ENCODE measurements at regions not wholly inside any gene's neighbourhood (a gene's known extent, or its start where the extent isn't known, plus 50 kb on each side); places are given as distances from the start of the nearest gene placed in this dataset.

DNA sequence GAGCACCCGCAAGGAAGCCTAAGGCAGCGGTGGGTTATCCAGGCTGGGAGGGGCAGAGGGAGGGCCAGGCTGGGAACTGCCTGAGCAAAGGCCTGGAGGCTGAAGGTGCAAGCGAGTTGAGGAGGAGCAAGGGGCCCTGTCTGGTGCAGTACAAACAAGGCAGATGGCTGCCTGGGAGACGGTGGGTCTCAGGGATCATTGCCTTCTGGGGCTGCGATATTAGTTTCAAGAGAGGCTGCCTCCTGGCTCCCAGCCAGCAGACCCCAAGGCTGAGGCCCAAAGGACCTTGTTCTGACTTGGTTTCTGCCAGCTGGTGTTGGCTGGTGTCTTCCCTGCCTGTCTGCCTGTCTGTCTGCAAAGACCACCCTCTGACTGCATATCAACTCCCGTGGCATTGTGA, 154.0 kb downstream of the IRF8 start:
- TF ChIP-seq, protein P1, sequence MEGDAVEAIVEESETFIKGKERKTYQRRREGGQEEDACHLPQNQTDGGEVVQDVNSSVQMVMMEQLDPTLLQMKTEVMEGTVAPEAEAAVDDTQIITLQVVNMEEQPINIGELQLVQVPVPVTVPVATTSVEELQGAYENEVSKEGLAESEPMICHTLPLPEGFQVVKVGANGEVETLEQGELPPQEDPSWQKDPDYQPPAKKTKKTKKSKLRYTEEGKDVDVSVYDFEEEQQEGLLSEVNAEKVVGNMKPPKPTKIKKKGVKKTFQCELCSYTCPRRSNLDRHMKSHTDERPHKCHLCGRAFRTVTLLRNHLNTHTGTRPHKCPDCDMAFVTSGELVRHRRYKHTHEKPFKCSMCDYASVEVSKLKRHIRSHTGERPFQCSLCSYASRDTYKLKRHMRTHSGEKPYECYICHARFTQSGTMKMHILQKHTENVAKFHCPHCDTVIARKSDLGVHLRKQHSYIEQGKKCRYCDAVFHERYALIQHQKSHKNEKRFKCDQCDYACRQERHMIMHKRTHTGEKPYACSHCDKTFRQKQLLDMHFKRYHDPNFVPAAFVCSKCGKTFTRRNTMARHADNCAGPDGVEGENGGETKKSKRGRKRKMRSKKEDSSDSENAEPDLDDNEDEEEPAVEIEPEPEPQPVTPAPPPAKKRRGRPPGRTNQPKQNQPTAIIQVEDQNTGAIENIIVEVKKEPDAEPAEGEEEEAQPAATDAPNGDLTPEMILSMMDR (IDR thresholded peaks at IDR 0.05) = no peak
- no peak for TF ChIP-seq POLR2A (IDR thresholded peaks at IDR 0.05)

Measured in testis (tissue), 2 donors.